ENCODE measurements at regions not wholly inside any gene's neighbourhood (a gene's known extent, or its start where the extent isn't known, plus 50 kb on each side); places are given as distances from the start of the nearest gene placed in this dataset.
"Not testable (repeated sequence)": the region's sequence is repeated elsewhere in the genome, so short reads cannot be mapped to it uniquely, and the experiment has no call there.

- H4K20me1 ChIP-seq (ENCODE audit: insufficient read depth) = no peaks in the 10 kb centered on the region
- TF ChIP-seq RAD21 (conservative IDR thresholded peaks at IDR 0.05) (no peak), POLR2AphosphoS5 (IDR thresholded peaks at IDR 0.05) (no peak), CTCF (IDR thresholded peaks at IDR 0.05; ENCODE audit: poor library complexity, severe bottlenecking) (no peak), TAF1 (IDR thresholded peaks at IDR 0.05; ENCODE audit: low read depth) (no peak), EZH2 (IDR thresholded peaks at IDR 0.05; ENCODE audit: borderline replicate concordance, insufficient read depth, low read length, poor library complexity, severe bottlenecking) (no peak), REST (IDR thresholded peaks at IDR 0.05; ENCODE audit: borderline replicate concordance) (no peak), MXI1 (conservative IDR thresholded peaks at IDR 0.05; ENCODE audit: poor library complexity, severe bottlenecking) (no peak), SMC3 (conservative IDR thresholded peaks at IDR 0.05; ENCODE audit: poor library complexity) (no peak), EP300 (conservative IDR thresholded peaks at IDR 0.05; ENCODE audit: poor library complexity, severe bottlenecking) (no peak)
- no peaks in the 10 kb centered on the region for H3K79me2 ChIP-seq (replicated peaks; ENCODE audit: insufficient read depth, low read length)
- no peaks in the 10 kb centered on the region for H3K27me3 ChIP-seq (ENCODE audit: insufficient read depth, low read depth, low read length)
- H3F3A ChIP-seq (ENCODE audit: insufficient read depth, low read length, poor library complexity, severe bottlenecking) = no peaks in the 10 kb centered on the region
- H3K36me3 ChIP-seq (ENCODE audit: insufficient read depth, low read length) = no peaks in the 10 kb centered on the region
- no peaks in the 10 kb centered on the region for H3K9me2 ChIP-seq (ENCODE audit: insufficient read depth, low read length)
- H3K9me3 ChIP-seq (ENCODE audit: low read length) = no peaks in the 10 kb centered on the region
- no peak overlapping the region for H3K27ac ChIP-seq (ENCODE audit: low read length)
- no peak overlapping the region for H3K4me2 ChIP-seq (ENCODE audit: low read length)
- H2AFZ ChIP-seq (ENCODE audit: low read depth, low read length) = no peak overlapping the region
- H3K4me3 ChIP-seq (ENCODE audit: low read length) = no peak overlapping the region
- no peak overlapping the region for H3K9ac ChIP-seq (ENCODE audit: low read length)
These were observed 935.9 kb downstream of the C4orf33 start for GRCh38 chr4:130031858-130032257.

- H3K27me3 ChIP-seq (ENCODE audit: insufficient read depth, low read depth, low read length); H3F3A ChIP-seq (ENCODE audit: insufficient read depth, low read length, poor library complexity, severe bottlenecking); H3K27ac ChIP-seq (ENCODE audit: low read length); H3K4me3 ChIP-seq (ENCODE audit: low read length); H2AFZ ChIP-seq (ENCODE audit: low read depth, low read length); H4K20me1 ChIP-seq (ENCODE audit: insufficient read depth); H3K9me3 ChIP-seq (ENCODE audit: low read length); H3K36me3 ChIP-seq (ENCODE audit: insufficient read depth, low read length); H3K9ac ChIP-seq (ENCODE audit: low read length); H3K4me2 ChIP-seq (ENCODE audit: low read length); H3K79me2 ChIP-seq (replicated peaks; ENCODE audit: insufficient read depth, low read length); H3K9me2 ChIP-seq (ENCODE audit: insufficient read depth, low read length): not testable (repeated sequence)
These were observed 937.7 kb downstream of the C4orf33 start for GRCh38 chr4:130033657-130034056.

GRCh38 chr4:130034876-130035275 is 938.9 kb downstream of the C4orf33 start:
- no peak overlapping the region for H3K9ac ChIP-seq (ENCODE audit: low read length)
- no peaks in the 10 kb centered on the region for H3F3A ChIP-seq (ENCODE audit: insufficient read depth, low read length, poor library complexity, severe bottlenecking)
- H4K20me1 ChIP-seq (ENCODE audit: insufficient read depth) = no peaks in the 10 kb centered on the region
- H2AFZ ChIP-seq (ENCODE audit: low read depth, low read length) = no peak overlapping the region
- H3K27me3 ChIP-seq (ENCODE audit: insufficient read depth, low read depth, low read length) = no peaks in the 10 kb centered on the region
- no peaks in the 10 kb centered on the region for H3K79me2 ChIP-seq (replicated peaks; ENCODE audit: insufficient read depth, low read length)
- TF ChIP-seq EZH2 (IDR thresholded peaks at IDR 0.05; ENCODE audit: borderline replicate concordance, insufficient read depth, low read length, poor library complexity, severe bottlenecking) (no peak), POLR2AphosphoS5 (IDR thresholded peaks at IDR 0.05) (no peak), REST (IDR thresholded peaks at IDR 0.05; ENCODE audit: borderline replicate concordance) (no peak), CTCF (IDR thresholded peaks at IDR 0.05; ENCODE audit: poor library complexity, severe bottlenecking) (no peak), SMC3 (conservative IDR thresholded peaks at IDR 0.05; ENCODE audit: poor library complexity) (no peak), EP300 (conservative IDR thresholded peaks at IDR 0.05; ENCODE audit: poor library complexity, severe bottlenecking) (no peak), RAD21 (conservative IDR thresholded peaks at IDR 0.05) (no peak), TAF1 (IDR thresholded peaks at IDR 0.05; ENCODE audit: low read depth) (no peak), MXI1 (conservative IDR thresholded peaks at IDR 0.05; ENCODE audit: poor library complexity, severe bottlenecking) (no peak)
- no peaks in the 10 kb centered on the region for H3K9me3 ChIP-seq (ENCODE audit: low read length)
- H3K9me2 ChIP-seq (ENCODE audit: insufficient read depth, low read length) = no peaks in the 10 kb centered on the region
- no peak overlapping the region for H3K27ac ChIP-seq (ENCODE audit: low read length)
- H3K36me3 ChIP-seq (ENCODE audit: insufficient read depth, low read length) = no peaks in the 10 kb centered on the region
- H3K4me2 ChIP-seq (ENCODE audit: low read length) = no peak overlapping the region
- H3K4me3 ChIP-seq (ENCODE audit: low read length) = no peak overlapping the region

All from neural cell (in vitro differentiated cells).